GM18951 (cell line): ENCODE measurements at regions not wholly inside any gene's neighbourhood (a gene's known extent, or its start where the extent isn't known, plus 50 kb on each side); places are given as distances from the start of the nearest gene placed in this dataset.

Source experiments
- POLR2A ChIP-seq: IDR thresholded peaks from 4 replicates; pipeline ENCODE4 v1.6.1; 2011; ENCODE audit warnings: mild to moderate bottlenecking; ENCODE audit not compliant: insufficient read length, insufficient read depth; ENCODE audit errors: extremely low read depth
- in situ Hi-C: fragments of 300-500 bp; cut with MboI; formaldehyde crosslinking; loops from one replicate; pipeline ENCODE4 v1.12.0; 2022; ENCODE audit warnings: low sequenced_read_pairs, mixed read lengths, inconsistent platforms; ENCODE audit not compliant: unreplicated experiment

DNA sequence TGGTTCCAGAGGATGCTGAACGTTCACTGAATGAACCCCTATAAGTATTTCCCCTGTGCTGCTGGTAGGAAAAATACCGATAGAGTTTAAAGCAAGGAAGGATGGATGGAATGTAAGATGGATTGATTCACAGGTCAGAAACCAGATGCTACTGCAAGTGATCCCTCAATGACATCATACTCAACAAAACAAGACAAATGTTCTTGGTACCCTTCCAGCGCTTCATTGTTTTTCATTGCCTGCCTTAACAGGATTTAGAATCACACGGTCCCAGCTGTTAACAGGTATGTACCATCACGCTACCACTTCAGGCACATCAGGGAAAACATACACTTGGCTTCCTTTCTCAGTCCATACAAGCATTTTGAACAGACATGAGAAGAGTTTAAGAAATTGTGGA is 118.1 kb upstream of the TLR3 start:
- in situ Hi-C loops = no loop called here
- TF ChIP-seq POLR2A = no peak

DNA sequence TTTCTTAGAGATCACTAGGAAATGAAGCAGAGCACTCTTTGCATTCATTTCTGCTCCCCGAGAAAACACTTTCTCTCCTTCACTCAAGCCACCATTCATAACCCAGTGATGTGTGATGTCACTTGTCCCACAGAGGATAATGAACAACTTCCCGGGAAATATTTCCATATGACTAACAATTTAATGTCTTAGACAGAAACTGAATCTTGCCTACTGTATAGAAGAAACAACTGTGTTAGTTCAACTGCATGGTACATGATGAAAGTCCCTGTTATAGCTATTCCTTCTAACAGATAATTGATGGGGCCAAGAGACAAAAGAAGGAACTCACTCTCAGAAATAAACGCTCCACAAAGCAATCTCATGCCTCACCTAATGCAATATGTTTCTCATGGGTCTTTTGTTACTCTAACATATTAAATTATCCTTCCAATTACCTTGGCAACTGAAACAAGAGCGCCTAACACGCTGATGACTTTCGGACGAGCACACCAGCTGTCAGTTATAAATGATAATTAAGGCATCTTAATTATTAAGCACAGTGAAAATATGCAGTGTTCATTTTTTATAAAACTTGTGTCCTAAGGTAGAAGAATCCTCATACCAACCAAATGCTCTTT is 113.7 kb upstream of the TLR3 start:
- in situ Hi-C loops = no loop called here
- no peak for TF ChIP-seq POLR2A

DNA sequence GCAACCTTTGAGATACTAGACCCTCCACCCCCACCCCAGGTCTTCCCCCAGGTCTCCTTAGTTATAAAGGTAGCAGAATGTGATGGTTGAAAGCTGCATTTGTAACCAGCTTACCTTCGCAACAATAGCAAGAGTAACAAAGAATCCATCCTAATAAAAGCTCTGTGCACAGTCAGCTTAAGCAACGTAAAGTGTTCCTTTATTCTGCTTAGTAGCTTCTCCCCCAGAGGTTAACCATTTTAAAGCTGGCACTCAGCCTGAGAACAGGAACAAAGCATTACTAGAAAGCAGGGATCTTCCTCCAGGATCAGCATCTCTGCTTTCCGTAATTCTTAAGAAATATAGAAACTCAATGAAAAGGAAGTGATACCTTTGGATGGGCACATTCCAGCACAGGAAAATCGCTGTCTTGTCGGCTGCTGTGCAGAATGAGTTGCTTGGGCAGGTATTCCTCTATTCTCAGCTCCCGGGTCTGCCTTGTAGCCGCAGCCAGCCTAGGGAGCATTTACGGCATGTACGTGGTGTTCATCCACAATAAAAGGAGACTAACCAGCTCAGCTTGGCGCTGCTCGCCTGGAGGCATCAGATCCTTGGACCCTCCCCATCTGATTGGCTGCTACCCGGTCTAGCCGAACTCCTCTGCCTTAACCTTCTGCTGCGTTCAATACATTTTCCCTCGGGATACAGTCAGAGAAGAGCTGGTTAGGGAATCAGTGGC is 113.0 kb upstream of the TLR3 start:
- in situ Hi-C loops = no loop called here
- no peak for TF ChIP-seq POLR2A

DNA sequence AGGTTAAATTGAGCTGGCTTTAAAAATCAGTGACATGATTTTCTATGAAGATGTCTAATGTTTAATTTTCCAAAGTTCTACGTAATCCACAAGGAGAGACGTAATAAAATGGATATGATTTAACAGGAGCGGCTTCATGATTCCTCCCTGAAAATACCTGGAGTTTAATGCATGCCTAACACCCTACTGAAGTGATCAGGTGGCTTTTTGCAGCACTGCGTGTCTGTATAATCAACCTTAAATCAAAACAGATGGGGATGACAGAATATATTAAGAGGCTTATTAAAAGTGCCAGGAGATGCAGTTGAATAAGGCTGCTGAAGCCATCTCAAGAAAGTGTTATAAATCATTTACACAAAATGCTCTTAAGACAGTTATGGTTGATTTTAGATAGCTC is 112.4 kb upstream of the TLR3 start:
- no peak for TF ChIP-seq POLR2A
- in situ Hi-C loops = no loop called here

DNA sequence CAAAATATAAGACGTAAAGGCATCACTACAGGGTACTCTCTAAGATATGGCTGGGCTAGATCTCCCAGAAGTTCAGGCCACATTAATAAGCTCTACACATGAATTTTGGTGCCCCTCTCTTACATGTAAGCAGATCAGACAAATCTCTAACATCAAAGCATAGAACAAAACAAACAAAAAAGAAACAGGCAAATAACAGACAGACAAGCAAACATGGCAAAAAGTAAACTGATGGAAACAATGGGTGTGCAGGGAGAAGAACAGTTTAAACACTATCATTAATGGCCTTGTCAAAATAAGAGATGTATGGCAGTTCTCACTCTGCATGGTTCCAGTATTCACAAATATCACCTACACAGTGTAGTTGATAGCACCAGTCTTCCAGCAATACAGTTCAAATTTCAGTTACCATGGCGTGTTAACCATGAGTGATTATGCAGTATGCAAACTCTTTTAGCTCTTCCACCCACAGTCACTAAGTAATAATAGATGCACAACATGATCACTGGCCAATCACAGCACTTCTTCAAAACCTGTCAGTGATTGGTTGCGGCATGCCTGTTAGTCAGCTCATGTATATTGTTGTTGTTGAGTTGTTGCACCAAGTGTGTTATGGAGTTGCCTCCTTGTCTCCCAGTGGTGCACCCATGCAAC is 110.7 kb upstream of the TLR3 start:
- no peak for TF ChIP-seq POLR2A
- in situ Hi-C loops = no loop called here

DNA sequence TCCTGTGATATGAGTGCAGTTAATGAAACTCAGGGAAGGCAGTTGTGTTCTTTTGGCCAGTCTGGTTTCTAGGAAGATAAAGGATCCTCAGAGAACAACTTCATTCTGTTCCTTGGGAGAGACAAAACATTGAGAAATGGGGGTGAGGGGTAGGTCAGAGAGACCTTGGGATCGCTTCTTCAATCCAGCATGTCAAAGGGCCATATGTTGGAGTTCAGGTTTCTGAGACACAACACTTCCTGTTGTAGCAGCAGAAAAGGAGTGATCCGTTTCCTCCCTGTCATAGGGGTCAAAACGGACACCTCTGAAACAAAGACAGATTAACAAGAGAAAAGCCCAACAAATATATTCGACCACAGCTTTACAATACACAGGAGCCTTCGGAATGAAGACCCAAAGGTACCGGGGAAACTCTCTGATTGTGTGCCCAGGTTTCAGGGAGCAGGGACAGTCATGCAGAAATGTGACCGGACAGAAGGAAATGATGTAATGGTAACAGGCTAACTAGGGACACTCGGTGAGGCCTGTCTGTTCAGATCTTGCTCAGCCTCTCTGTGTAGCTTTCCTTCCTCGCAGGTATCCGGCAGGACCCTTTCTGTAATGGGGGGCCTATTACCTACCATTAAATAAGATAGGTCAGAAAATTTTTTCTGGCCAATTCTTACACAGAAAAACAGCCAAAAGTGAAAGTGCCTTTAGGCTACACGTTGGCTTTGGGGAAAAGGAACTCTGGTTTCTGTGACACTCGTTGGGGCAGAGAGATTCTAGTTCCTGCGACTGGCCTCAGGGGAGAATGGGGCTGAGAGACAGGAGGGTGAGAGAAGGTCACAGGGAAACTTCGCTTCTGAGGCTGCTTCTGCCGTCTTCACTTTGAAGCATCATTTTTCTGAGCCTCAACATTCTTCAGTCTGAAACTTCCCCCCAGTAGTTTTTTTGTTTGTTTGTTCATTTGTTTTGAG is 103.3 kb upstream of the TLR3 start:
- in situ Hi-C loops = no loop called here
- TF ChIP-seq POLR2A = no peak

DNA sequence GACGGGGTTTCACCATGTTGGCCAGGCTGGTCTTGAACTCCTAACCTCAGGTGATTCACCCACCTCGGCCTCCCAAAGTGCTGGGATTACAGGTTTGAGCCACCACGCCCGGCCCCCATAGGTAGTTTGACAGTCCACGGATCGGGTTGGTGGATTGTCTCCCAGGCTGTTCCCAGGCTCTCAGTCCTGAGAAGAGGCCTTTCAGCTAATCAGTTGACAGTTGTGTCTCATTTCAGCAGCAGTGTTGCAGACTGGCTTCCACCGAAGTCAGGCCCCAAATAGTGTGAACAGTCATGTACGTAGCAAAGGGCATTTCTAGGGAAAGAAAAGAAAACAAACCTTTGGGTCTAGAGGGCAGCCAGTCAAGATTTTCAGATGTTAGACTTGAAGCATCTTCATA is 102.4 kb upstream of the TLR3 start:
- no peak for TF ChIP-seq POLR2A
- in situ Hi-C loops = no loop called here

DNA sequence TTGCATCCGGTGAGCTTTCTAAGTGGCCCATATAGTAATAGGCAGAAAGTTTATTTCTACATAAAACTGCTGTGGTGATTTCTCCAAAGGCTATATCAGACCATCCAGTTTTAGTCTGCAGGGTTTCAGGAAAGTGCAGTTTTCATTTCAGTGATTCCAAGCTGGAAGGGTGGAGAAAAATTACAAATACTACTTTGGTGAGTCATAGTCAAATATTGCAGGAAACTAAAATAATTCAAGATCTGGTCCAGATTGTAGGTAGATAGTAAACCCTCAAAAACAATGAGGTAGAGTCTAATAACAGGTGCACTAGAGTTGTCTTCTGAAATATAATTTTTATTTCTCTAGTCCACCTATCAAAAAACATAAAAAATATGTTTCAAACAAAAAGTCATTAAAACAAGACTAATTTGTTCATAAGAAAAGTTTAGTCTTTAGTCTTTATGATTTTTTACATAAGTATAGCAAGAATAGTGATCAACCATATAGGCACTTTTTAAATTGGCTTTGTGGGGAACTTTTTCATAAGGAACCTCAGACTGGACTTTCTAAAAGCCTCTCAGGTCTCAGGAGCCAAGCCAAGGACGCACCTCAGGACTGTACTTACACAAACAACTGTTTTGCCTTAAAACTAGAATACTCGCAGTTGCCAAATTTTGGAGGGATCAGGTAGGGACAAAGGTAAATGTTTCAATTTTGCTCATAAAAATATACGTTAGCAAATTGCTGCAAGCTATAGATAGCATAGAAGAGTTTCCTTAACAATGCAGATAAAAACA is 101.8 kb upstream of the TLR3 start:
- in situ Hi-C loops = no loop called here
- TF ChIP-seq POLR2A = no peak

DNA sequence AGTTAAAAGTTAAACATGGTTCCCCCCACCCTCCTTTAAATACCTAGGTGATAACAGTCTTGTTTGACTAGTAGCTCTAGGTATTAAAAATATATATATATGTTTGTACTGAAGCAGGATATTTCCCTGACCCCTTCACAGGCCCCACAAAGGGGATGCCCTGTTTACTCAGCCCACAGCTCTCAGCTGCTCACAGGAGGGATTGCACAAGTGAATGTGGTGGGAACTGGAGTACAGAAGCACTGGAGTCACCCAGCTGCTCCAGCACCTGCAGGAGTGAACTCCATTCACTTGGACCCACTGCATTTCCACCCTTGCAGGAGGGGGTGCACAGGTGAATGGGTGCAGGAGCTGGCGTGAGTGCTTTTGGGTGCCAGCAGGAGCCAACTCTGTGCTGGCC is 99.3 kb upstream of the TLR3 start:
- no peak for TF ChIP-seq POLR2A
- in situ Hi-C loops = no loop called here

DNA sequence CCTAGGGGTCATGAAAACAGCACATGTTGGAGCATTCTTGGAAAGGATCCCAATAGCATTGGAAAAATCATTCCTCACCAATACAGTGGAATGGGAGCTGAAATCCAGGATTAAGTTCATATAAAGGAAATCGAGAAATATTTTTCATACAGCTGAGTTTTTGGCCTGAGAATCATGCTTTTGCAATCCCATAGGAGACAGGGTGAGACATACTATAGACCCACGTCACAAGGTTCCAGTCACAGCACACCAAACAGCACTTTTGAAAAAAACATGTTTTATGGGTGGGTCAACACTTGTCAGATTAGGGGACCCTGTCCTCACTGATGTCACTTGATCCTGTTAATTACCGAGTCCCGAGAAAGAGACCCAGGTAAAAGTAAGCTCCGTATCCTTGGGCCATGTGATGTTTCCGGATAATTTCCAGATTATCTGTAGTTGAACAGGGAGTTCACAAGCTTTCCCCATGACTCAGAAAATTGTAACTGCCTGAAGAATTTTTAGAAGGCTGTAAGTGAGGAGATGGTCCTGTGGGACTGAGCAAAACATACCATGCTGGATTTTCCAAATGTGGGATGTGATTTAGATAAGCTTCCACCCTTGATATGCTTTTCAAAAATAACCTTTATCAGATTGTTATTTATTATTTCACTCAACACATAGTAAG is 80.9 kb upstream of the TLR3 start:
- in situ Hi-C loops = no loop called here
- TF ChIP-seq POLR2A = no peak

DNA sequence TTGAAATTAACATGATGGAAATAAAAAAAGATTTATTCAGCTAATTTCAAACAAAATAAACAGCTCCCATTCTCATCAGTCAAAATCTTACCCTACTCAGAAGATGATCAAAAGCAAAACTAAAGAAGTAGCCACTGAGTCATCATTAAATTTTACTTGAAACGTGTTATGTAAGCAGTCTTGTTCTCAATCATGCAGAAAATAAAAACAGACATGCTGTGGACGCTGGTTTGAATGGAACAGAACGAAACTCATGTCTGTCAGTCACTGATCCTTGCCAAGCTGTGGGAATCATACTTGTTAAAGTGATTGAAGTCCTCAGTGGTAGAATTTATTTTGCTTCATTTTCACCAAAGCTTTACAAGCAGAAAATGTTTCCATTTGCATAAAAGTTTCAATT is 77.2 kb upstream of the TLR3 start:
- in situ Hi-C loops = no loop called here
- no peak for TF ChIP-seq POLR2A

DNA sequence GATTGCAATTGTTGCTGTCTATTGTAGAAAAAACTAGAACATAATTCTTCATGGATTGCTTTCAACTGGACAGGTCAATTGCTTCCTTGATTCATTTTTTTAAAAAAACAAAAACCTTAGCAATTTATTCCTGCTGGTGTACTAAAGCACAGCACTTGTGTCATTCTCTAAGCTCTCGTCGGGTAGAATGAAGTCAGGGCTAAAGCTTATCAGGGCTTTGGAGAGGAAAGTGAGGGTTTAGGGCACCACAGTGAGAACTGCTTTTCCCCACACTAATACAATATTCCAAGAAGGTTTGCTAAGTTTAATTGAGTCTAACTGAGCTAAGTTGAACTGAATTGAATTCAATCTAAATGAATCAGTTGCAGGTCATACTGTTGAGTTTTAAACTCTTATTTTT is 76.4 kb upstream of the TLR3 start:
- in situ Hi-C loops = no loop called here
- TF ChIP-seq POLR2A = no peak

DNA sequence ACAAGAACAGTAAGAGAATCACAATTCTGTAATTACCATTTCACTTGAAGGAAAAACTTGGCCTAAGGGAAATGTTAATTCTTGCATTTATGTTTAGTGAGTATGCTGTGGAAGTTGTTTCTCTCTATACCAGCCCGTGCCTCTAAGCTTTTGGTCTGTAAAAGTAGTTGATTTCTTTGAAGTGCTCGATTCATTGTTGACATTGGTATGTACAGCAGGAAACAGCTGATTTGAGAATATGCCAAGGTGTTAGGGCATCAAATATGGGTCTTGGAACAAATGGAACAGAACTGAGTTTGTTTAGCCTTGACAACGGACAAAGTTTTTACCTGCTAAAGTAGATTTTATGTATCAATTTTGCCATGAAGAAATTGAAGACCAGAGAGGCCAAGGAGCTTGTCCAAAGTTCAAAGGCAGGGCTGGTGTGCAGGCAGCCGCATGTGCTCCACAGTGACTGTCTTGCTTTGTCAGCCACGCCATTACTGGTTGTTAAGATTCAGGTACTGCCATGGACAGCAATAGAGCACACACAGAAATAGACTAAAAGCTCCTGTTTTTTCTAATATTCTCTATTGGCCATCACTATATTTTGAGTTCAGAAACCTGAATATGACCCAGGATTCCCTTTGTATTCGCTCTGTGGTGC is 75.5 kb upstream of the TLR3 start:
- TF ChIP-seq POLR2A = no peak
- in situ Hi-C loops = no loop called here
